Breast epithelium (tissue), 4 donors: ENCODE measurements at regions not wholly inside any gene's neighbourhood (a gene's known extent, or its start where the extent isn't known, plus 50 kb on each side); places are given as distances from the start of the nearest gene placed in this dataset.

Source experiments
- DNase-seq, 2 donors: peaks; one replicate each; pipeline ENCODE4 v3.0.0-alpha.2; 2019; ENCODE audit warnings: low spot score in 2 of 2
- H3K27ac ChIP-seq, 2 donors: fragments of 200-600 bp; sonication (generic) in 1 of 2; one replicate each; pipeline ENCODE4 v1.5.1; 2016 to 2019; ENCODE audit warnings: mild to moderate bottlenecking in 1 of 2
- H3K27me3 ChIP-seq, 2 donors: fragments of 200-600 bp; sonication (generic) in 1 of 2; one replicate each; pipeline versions ENCODE4 v1.5.1 to v1.6.0; 2017 to 2019; ENCODE audit warnings: control low read depth in 1 of 2, mild to moderate bottlenecking in 1 of 2
- H3K36me3 ChIP-seq: fragments of 200-600 bp; one replicate; pipeline ENCODE4 v1.5.1; 2019
- H3K4me1 ChIP-seq, 2 donors: fragments of 200-600 bp; sonication (generic); one replicate each; pipeline ENCODE4 v1.5.1; 2016 to 2019; ENCODE audit warnings: control low read depth in 1 of 2
- H3K4me3 ChIP-seq, 3 donors: fragments of 200-600 bp; sonication (generic); 1 replicate in 2 of 3; 2 replicates in 1 of 3; pipeline ENCODE4 v1.5.1; 2016 to 2019; ENCODE audit warnings: mild to moderate bottlenecking in 3 of 3, moderate library complexity in 2 of 3
- H3K9me3 ChIP-seq, 2 donors: fragments of 200-600 bp; sonication (generic) in 1 of 2; one replicate each; pipeline ENCODE4 v1.5.1; 2016 to 2019; ENCODE audit warnings: control low read depth in 1 of 2
- POLR2A ChIP-seq: fragments of 450-650 bp; IDR thresholded peaks from one replicate; pipeline ENCODE4 v1.6.1; 2016; ENCODE audit warnings: antibody characterized with exemption, mild to moderate bottlenecking, moderate library complexity
- POLR2AphosphoS5 ChIP-seq, 3 donors: sonication (generic); formaldehyde crosslinking; IDR thresholded peaks; one replicate each; pipeline ENCODE4 v1.6.1; 2017; ENCODE audit warnings: antibody characterized with exemption in 3 of 3
- intact Hi-C: fragments of 100-400 bp; cut with DNase I; formaldehyde crosslinking; loops from one replicate; pipeline ENCODE4 v1.15.1; 2023; ENCODE audit warnings: low total_unique reads
- TF ChIP-seq, protein P1 (sequence below), 3 donors: fragments of 450-650 bp; IDR thresholded peaks; one replicate each; pipeline ENCODE4 v1.5.1; 2016 to 2017; ENCODE audit warnings: antibody characterized with exemption in 3 of 3, mild to moderate bottlenecking in 3 of 3, moderate library complexity in 3 of 3

DNA sequence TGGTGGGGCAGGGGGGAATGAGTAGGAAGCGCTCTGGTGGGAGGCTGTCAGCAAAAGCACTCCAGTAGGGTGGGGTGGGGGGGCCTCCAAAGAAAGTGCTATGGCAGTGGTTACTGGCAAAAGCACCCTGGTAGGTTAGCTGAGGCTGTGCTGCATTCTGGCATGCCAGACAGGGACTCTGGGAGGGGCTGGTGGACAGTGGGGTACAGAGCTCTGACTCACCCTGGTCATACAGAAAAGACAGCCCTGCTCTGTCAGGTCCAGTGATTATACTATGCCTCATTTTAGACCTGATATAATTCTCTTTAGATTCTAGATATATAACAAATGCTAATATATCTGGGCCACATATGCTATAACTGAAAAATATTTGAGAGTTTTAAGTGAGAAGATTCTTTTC lies 82.8 kb upstream of the CPNE4 start:
- no peaks in the 10 kb centered on the region for H3K27me3 ChIP-seq
- intact Hi-C loops = no loop called here
- H3K9me3 ChIP-seq = peaks cover 3 to 13% of the 10 kb centered on the region in 2 donors
- DNase-seq = no peak
- no peak overlapping the region for H3K4me3 ChIP-seq
- no peak overlapping the region for H3K27ac ChIP-seq
- H3K4me1 ChIP-seq = no peaks in the 10 kb centered on the region
- no peaks in the 10 kb centered on the region for H3K36me3 ChIP-seq
- TF ChIP-seq POLR2A = no peak
- TF ChIP-seq, protein P1, sequence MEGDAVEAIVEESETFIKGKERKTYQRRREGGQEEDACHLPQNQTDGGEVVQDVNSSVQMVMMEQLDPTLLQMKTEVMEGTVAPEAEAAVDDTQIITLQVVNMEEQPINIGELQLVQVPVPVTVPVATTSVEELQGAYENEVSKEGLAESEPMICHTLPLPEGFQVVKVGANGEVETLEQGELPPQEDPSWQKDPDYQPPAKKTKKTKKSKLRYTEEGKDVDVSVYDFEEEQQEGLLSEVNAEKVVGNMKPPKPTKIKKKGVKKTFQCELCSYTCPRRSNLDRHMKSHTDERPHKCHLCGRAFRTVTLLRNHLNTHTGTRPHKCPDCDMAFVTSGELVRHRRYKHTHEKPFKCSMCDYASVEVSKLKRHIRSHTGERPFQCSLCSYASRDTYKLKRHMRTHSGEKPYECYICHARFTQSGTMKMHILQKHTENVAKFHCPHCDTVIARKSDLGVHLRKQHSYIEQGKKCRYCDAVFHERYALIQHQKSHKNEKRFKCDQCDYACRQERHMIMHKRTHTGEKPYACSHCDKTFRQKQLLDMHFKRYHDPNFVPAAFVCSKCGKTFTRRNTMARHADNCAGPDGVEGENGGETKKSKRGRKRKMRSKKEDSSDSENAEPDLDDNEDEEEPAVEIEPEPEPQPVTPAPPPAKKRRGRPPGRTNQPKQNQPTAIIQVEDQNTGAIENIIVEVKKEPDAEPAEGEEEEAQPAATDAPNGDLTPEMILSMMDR (IDR thresholded peaks at IDR 0.05) = no peak
- TF ChIP-seq POLR2AphosphoS5 (IDR thresholded peaks at IDR 0.05) = no peak

DNA sequence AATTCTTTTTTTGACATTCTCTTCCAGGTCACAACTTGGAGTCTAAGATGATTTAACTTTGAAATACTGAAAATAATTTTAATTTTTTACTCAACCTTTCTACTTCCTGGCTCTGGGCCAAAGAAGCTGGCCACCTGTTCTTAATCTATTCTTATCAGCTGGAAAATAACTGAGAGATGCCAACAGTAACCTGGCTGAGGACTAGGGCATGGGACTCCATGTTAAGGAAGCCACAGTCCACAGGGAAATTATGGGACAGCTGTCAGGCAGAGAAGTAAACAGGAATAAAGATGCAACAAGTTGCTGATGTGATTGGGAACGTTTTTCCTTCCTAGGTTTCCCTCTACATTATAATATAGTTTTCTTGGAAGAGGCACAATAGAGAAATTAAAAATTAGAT lies 84.7 kb upstream of the CPNE4 start:
- Histone ChIP-seq H3K36me3 (no peaks in the 10 kb centered on the region), H3K9me3 (peaks cover 0 to 11% of the 10 kb centered on the region in 2 donors), H3K27ac (no peak overlapping the region), H3K4me1 (no peaks in the 10 kb centered on the region), H3K27me3 (no peaks in the 10 kb centered on the region), H3K4me3 (no peak overlapping the region)
- DNase-seq = no peak
- no peak for TF ChIP-seq POLR2A
- no peak for TF ChIP-seq POLR2AphosphoS5 (IDR thresholded peaks at IDR 0.05)
- TF ChIP-seq, protein P1 (IDR thresholded peaks at IDR 0.05) = no peak
- intact Hi-C loops = no loop called here

DNA sequence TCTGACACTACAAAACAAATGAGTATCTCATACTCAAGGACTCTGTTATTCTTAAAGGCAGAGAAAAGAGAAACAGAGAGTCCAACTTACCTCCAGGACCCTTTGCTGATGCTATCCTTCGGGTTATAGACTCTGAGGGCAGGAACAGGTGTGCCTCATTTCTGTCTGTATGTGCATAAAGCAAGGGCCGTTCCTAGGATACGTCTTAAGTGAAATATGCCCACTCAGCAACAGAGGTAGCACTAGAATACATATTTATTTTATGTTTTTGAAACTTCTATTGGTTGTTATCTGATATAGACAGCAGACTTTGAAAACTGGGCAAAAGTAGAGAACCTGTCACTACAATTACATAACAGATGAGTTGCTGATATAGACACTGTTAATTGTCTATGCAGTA lies 89.3 kb upstream of the CPNE4 start:
- Histone ChIP-seq H3K4me1 (no peaks in the 10 kb centered on the region), H3K4me3 (no peak overlapping the region), H3K27me3 (no peaks in the 10 kb centered on the region), H3K36me3 (no peaks in the 10 kb centered on the region), H3K27ac (no peak overlapping the region), H3K9me3 (no peaks in the 10 kb centered on the region)
- no peak for DNase-seq
- intact Hi-C loops = no loop called here
- TF ChIP-seq, protein P1 (IDR thresholded peaks at IDR 0.05) = no peak
- TF ChIP-seq POLR2A (no peak), POLR2AphosphoS5 (IDR thresholded peaks at IDR 0.05) (no peak)

DNA sequence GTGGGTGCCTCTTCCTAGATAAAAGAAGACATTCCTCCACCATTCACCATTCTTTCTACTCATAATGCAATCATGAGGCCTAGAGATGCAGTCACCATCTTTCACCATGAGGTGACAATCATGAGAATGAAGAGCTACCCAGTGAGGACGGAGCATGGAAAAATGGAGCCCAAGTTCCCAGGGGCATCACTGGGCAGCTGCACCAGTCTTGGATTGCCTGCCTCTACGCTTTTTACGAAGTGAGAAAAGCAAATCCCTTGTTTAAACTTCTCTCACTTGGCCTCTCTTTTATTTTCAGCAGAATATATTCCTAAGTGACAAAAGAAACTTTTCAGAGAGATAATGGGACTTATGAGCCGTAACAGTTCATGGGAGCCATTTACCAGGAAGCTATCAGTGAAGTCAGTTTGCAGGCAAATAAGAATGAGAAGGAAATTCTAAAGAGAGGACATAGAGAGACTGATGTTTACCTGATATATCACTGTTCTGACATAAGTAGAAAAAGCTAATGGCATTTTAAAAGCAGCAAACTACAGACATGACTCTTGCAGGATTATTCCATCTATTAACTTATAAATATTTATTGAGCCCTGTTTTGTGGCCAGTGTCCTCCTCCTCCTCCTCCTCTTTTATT lies 90.0 kb upstream of the CPNE4 start:
- Histone ChIP-seq H3K4me3 (no peak overlapping the region), H3K36me3 (no peaks in the 10 kb centered on the region), H3K9me3 (no peaks in the 10 kb centered on the region), H3K4me1 (no peaks in the 10 kb centered on the region), H3K27ac (no peak overlapping the region), H3K27me3 (no peaks in the 10 kb centered on the region)
- TF ChIP-seq, protein P1 (IDR thresholded peaks at IDR 0.05) = no peak
- no peak for TF ChIP-seq POLR2AphosphoS5 (IDR thresholded peaks at IDR 0.05)
- TF ChIP-seq POLR2A = no peak
- DNase-seq = no peak
- intact Hi-C loops = no loop called here

DNA sequence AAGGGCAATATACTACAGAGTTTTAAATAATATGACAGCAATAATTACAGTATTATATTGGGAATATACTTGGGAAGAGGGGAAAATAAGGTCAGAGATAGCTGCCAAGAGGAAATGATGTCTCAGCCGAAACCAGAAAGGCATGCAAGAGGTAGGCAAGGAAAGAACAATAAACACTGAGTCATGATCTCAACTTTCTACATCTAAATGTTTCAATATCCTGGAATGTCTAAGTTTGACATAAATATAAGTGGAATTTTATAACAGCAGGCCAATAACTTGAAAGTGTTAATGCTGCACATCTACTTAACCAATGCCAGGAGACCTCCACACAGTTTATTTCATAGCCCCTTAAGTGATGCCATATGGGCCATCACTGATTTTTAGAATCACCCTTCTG lies 99.8 kb upstream of the CPNE4 start:
- TF ChIP-seq POLR2AphosphoS5 (IDR thresholded peaks at IDR 0.05) (no peak), POLR2A (no peak)
- TF ChIP-seq, protein P1 (IDR thresholded peaks at IDR 0.05) = no peak
- Histone ChIP-seq H3K4me3 (no peak overlapping the region), H3K27ac (peak overlapping the region in 1 of 2 donors; percentile 44), H3K9me3 (no peaks in the 10 kb centered on the region), H3K4me1 (no peaks in the 10 kb centered on the region), H3K36me3 (no peaks in the 10 kb centered on the region), H3K27me3 (no peaks in the 10 kb centered on the region)
- no peak for DNase-seq
- intact Hi-C loops = no loop called here
